NCI-H82 (cell line): ENCODE measurements at regions not wholly inside any gene's neighbourhood (a gene's known extent, or its start where the extent isn't known, plus 50 kb on each side); places are given as distances from the start of the nearest gene placed in this dataset.

Experiments used
- DNase-seq: peaks from one replicate; lab custom pipeline; 2025; lab: John Stamatoyannopoulos, UW

- no peak for DNase-seq
These were observed 309.8 kb downstream of the AHR start for GRCh38 chr7:17608114-17608833.

- no peak for DNase-seq
These were observed 313.2 kb downstream of the AHR start for GRCh38 chr7:17611611-17612010.

DNA sequence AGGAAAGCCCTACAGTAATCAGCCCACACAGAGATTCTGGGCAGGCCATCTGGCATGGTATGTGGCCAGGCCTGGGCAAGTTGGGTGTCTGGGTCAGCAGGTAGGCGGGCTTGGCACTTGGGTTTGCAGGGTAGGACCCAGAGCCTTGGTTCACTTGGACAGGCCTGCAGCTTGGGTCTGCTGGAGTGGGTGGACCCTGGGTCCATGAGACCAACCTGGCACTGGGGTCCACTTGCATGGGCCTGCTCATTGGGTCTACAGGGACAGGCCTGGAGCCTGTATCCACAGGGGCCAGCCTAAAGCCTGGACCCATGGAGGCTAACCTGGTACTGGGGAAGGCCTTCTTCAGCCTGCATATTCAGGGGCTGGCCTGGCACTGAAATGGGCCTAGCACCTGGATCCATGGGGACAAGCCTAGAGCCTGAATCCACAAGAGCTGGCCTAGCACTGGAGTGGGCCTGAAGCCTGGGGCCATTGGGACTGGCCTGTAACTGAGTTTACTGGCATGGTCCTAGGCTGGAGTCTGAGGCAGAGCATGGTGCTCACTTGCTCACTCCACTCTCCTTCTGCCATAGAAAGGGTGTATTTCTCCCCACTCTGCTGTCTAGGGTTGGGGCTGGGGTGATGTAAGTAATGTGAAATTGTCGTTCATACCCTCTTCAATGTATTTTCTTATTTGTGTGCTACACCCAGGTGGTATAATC, 315.0 kb downstream of the AHR start:
- no peak for DNase-seq

- no peak for DNase-seq
These were observed 318.9 kb downstream of the AHR start for GRCh38 chr7:17617380-17617779.

DNA sequence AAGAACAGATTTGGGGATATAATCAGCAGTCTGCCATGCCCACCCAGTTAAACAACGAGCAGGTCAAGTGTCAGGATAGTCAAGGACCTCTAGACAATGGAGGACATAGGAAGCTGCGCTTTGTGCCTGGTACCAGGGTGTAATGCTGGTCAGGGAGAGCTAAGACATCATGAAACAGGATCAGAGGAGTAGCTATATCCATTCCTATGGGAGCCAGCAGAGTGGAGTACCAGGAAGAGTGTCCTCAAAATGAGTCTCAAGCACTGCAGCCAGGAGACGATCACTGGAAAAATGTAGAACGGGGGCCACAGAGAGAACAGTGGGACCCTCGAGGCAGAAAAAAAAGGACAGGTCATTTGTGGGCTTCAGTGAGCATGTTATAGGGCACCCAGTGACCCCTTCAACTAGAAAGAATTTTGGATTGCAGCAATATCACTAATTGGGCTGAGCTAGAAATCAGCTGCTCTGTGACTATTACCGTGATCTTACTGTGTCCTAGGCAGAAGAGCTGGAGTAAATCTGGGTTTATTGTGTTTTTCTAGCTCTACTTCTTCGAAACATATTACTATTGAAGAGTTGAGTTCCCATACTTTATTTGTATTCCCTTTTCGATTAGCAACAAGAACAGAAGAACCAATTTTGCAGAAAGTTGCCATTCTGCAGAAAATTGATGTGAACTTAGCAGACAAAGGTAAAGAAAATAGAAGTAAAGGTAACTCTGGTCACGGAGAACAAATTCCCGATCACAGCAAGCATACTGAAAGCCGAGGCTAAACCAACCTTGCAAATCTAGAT, 319.6 kb downstream of the AHR start:
- no peak for DNase-seq

DNA sequence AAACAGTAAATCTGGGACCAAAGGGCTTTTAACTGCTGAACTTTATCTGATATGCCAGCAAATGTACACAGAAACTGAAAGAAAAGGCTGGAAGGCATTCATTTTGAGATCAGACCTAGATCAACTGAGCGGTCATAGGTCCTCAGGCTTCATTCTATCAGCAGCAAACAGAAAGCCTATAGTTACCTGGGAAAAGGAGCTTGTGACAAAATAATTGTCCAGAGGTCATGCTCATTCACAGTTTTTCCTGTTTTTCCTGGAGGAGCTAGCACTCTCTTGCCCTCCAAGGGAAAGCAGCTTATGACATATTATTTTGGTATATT, 320.2 kb downstream of the AHR start:
- DNase-seq, result no peak

GRCh38 chr7:17619196-17619818, 320.9 kb downstream of the AHR start:
- DNase-seq, result no peak

- DNase-seq, result no peak
These were observed 319.7 kb downstream of the SNX13 start for GRCh38 chr7:17620566-17620965.

DNA sequence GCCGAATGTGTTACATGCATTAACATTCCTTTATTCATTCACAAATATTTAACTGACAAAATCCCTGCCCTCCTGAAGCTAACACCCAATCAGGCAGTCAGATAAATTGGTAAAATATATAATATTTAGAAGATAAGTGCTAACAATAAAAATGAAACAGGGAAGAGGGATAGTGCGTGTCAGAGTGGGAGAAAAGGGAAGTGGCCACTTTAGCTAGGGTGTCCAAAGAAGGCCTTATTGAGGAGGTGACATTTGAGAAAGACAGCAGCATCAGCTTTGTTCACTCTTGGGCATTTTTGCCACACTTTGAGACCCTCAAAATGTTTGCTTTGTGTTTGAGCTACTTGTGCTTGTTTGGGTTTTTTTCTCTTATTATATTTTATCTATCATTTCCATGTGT, 317.8 kb downstream of the SNX13 start:
- no peak for DNase-seq

GRCh38 chr7:17623546-17624185, 316.6 kb downstream of the SNX13 start:
- DNase-seq, result peak; percentile 52

DNA sequence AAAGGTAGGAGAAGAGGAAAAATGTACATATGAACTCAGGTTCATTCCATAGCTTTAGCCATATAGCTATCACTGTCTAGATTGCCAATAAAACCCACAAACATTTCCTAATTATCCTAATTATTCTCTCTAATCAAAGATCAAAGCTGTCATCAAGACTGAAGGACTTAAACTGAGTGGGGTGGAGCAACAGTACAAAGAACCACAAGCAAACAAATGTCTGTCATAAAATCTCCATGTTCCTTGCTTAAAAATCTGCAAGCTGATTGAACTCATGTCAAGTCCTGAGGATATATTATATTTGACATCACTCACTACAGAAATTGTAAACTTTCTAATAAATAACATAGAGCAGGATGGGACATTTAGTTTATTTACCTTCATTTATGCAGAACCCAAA, 315.9 kb downstream of the SNX13 start:
- DNase-seq, result peak; percentile 43

GRCh38 chr7:17625043-17625442, 315.3 kb downstream of the SNX13 start:
- peak; percentile 40 for DNase-seq

DNA sequence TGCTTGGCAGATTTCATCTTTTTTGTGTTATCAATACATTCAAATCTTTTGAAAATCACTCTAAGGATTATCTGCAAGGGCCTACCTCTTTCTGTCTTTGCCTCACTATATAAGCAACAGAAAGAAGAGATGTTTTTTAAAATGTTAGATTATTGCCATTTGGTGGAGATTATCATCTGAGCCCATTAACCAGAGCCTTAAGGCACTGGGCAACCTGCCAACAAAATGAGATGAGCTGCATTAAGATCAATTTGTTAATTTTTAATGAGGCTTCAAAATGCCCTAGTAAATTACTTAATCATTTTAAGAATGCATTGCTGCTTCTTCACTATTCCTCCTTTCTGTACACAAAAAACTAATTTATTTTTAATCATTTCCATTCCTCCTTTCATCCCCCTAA, 314.1 kb downstream of the SNX13 start:
- DNase-seq, result peak; percentile 91

DNA sequence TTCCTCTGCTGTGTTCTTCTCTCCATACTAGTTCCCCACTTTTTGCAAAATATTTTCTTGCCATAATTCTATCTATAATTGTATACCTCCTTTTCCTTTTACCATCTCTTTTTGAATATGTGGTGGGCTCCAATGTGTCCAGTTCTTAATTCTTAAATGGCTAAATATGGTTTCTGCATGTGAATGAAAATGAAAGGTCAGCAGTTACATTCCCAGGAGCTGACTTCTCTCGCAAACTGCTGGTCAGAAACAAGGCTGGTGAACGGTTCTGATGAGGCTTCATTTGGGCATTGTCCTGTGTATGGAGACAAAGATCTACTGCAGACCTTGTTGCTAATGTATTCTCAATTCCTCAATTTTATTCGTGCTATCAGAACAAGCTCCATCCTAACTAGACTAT, 309.2 kb downstream of the SNX13 start:
- DNase-seq, result no peak

DNA sequence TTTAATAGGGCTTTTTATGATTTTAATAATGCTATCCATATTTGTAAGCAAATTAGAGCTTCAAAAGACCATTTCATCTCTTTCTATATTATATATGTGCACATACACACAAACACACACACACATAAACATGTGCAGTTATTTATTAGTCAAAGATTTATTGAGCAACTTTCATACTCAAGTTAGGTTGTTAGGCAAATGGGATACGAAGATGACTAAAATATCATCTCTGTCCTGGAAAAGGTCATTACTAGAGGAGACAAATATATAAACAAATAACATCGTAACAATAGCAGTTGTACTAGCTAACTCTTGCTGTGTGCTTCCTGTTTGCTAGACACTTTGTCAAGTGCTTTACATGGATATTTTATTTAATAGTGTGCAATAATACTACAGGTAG, 307.9 kb downstream of the SNX13 start:
- DNase-seq, result no peak

DNA sequence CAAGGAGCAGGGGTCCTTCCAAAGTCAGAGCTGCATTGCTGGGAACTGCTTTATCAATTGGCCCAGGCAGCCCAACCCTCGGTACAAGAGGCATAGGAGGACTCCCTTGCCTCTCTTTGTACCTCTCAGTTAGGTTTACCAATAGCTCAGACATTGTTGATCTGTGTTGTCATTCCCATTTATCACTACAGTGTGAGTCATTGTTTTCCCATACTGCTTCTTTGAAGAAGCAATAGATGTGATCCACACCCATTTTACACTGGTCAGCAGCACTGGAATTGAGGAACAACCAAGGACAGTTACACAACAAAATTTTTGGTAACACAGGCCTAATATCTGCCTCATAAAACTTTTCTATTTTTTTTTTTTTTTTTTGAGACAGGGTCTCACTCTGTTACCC, 307.2 kb downstream of the SNX13 start:
- DNase-seq, result no peak

DNA sequence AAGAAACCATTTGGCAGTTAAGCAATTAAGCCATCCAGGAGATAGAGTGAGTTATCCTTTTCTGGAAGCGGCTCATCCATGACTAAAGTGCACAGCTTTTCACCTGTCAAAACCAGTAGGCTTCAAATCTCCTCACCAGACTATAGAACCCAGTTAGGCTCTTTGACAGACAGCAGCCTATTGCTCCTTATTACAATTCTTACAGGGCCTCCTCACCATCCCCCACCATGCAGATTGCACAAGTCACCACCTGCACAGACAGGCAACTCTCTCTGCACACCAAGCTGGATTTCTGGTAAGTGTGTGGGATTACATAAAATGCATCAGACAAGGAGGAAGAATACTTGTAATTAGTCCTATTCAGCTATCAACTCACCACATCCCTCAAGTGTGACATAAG, 301.6 kb downstream of the SNX13 start:
- peak; percentile 93 for DNase-seq

DNA sequence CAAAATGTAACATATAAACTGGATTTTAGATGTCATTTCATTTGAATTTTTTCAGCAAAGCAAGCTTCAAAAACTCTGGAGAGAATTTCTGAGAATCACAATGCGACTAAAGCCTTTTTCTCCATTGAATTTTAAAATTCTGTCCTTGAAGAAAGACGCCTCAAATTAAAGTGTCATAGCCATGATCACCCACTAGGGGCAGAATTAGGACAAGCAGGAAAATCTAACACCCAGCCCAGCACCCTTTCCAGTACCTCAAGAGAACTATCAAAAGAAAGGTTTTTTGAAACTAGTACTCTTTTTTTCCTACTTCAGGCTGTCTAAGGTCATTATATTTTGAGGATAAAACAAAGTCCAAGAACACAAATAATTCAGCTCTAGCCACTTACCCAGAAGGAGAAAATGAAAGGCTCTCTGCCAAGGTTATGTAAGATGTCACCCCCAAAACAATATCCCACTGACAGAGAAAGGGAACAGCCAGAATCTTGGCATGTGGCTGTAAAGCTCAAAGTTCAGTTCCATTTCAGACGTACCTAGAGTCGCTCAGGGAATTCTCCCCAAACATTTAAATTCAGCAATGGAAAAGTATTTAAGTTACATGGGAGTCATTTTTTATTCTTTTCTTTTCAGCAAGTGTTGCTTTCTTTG, 299.4 kb downstream of the SNX13 start:
- peak; percentile 60 for DNase-seq

DNA sequence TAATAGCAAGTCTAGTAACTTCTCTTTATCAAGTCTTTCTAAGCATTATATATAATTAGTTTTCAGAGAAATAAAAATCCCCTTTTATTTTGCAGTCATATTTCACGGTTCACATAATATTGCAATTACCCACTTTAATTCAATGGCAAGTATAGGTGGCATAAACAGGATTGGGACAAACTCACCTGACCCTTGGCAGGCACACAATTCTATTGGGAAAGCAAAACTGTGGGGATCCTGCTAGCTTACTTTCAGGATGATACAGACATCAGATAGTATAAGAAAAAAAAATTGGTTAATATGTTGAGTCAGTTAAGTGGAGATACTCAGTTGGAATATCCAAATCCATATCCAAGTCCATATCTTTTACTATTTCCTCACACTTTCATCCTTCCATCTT, 294.8 kb downstream of the SNX13 start:
- no peak for DNase-seq

DNA sequence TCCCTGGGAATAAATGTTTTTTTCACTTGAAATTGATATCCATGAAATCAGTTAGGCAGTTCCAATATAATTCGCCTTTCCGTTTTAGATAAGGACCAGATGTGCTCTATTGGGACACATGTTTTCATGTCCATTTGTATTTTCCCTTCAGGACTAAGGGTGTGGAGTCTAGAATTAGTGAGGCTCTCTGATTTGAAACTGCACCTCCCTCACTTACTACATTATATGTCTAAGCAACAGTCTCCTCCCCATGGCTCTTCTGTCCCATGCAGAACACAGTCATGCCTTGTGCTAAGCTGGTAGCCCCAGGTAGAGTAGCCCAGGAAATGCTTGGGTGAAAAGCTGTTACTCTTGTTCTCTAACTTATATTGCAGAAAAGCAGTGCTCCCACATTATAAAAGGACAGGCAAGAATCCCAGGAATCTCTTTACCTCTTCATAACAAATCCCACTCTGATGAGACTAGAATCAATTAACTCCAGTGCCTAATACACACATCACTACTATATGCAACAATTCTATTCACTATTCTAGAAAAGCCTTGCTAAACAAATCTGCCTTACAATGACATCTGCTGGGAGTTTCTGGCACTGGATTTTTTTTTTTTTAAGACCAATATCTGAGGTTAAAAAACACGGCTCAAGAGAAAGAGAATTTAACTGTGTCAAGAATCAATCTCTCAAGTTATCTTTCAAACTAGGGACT, 293.9 kb downstream of the SNX13 start:
- DNase-seq, result peak; percentile 3

- DNase-seq, result no peak
These were observed 289.0 kb downstream of the SNX13 start for GRCh38 chr7:17651341-17651740.
